Erythroblast (primary cell): ENCODE measurements at regions not wholly inside any gene's neighbourhood (a gene's known extent, or its start where the extent isn't known, plus 50 kb on each side); places are given as distances from the start of the nearest gene placed in this dataset.

Experiments
- GATA1 ChIP-seq: IDR thresholded peaks from 2 replicates; pipeline ENCODE4 v1.6.1; 2011; ENCODE audit warnings: low read depth, mild to moderate bottlenecking, control low read depth, low read length, moderate library complexity
- POLR2A ChIP-seq: IDR thresholded peaks from 2 replicates; pipeline ENCODE4 v1.6.1; 2011; ENCODE audit warnings: mild to moderate bottlenecking, low read length

- TF ChIP-seq POLR2A (no peak), GATA1 (no peak)
These were observed 140.0 kb upstream of the MB21D2 start for GRCh38 chr3:193057616-193058015.
